GM23338 (cell line): ENCODE measurements at regions not wholly inside any gene's neighbourhood (a gene's known extent, or its start where the extent isn't known, plus 50 kb on each side); places are given as distances from the start of the nearest gene placed in this dataset.

ENCODE experiments used
- ATAC-seq: fragments of 200-7000 bp; cut with Tn5 transposase; 3 replicates; pipeline ENCODE4 v1.9.1; 2020
- DNase-seq: peaks from one replicate; pipeline ENCODE4 v3.0.0-alpha.2; 2015; ENCODE audit warnings: low spot score
- H2AFZ ChIP-seq: fragments of 200-600 bp; sonication (generic); 2 replicates; pipeline ENCODE4 v1.8.0; 2016; ENCODE audit warnings: antibody characterized with exemption, mild to moderate bottlenecking, moderate library complexity
- H3F3A ChIP-seq: fragments of 200-600 bp; sonication (generic); replicated peaks from 2 replicates; pipeline ENCODE4 v1.8.0; 2017; ENCODE audit warnings: antibody characterized with exemption, mixed run types, low read depth
- H3K27ac ChIP-seq: fragments of 200-600 bp; sonication (generic); 2 replicates; pipeline ENCODE4 v1.6.1; 2016; ENCODE audit warnings: low read depth
- H3K27me3 ChIP-seq: fragments of 200-600 bp; sonication (generic); 2 replicates; pipeline ENCODE4 v1.8.0; 2016; ENCODE audit warnings: mild to moderate bottlenecking, mixed run types, moderate library complexity; ENCODE audit not compliant: insufficient read depth
- H3K36me3 ChIP-seq: fragments of 200-600 bp; sonication (generic); 2 replicates; pipeline ENCODE4 v1.8.0; 2016; ENCODE audit warnings: mild to moderate bottlenecking; ENCODE audit not compliant: insufficient read depth
- H3K4me1 ChIP-seq: fragments of 200-600 bp; sonication (generic); 2 replicates; pipeline ENCODE4 v1.8.0; 2016; ENCODE audit warnings: mild to moderate bottlenecking, moderate library complexity; ENCODE audit not compliant: insufficient read depth
- H3K4me2 ChIP-seq: fragments of 200-600 bp; sonication (generic); 2 replicates; pipeline ENCODE4 v1.7.1; 2017; ENCODE audit warnings: mixed run types
- H3K4me3 ChIP-seq: fragments of 200-600 bp; sonication (generic); 2 replicates; pipeline ENCODE4 v1.6.1; 2016; ENCODE audit warnings: mixed run types
- H3K79me2 ChIP-seq: fragments of 200-600 bp; sonication (generic); replicated peaks from 2 replicates; pipeline ENCODE4 v1.8.0; 2017; ENCODE audit warnings: mild to moderate bottlenecking; ENCODE audit not compliant: insufficient read depth
- H3K9me2 ChIP-seq: fragments of 200-600 bp; sonication (generic); 2 replicates; pipeline ENCODE4 v1.8.0; 2017; ENCODE audit not compliant: insufficient read depth
- H4K20me1 ChIP-seq: fragments of 200-600 bp; sonication (generic); replicated peaks from 2 replicates; pipeline ENCODE4 v1.8.0; 2017; ENCODE audit warnings: mild to moderate bottlenecking; ENCODE audit not compliant: insufficient read depth
- H3K27ac Mint-ChIP-seq: 2 replicates; pipeline ENCODE4 v1.8.0; 2020; ENCODE audit warnings: inconsistent platforms, mild to moderate bottlenecking, moderate library complexity, mixed read lengths
- H3K27me3 Mint-ChIP-seq: 3 replicates; pipeline ENCODE4 v1.8.0; 2022; ENCODE audit warnings: low read depth, mild to moderate bottlenecking, moderate library complexity, mixed read lengths, inconsistent platforms; ENCODE audit not compliant: insufficient read depth, poor library complexity
- H3K36me3 Mint-ChIP-seq: 3 replicates; pipeline ENCODE4 v1.8.0; 2021; ENCODE audit warnings: low read depth, mild to moderate bottlenecking, inconsistent platforms, moderate library complexity, mixed read lengths
- H3K4me1 Mint-ChIP-seq: 3 replicates; pipeline ENCODE4 v1.8.0; 2020; ENCODE audit warnings: mild to moderate bottlenecking, inconsistent platforms, mixed read lengths
- H3K4me3 Mint-ChIP-seq: 3 replicates; pipeline ENCODE4 v1.8.0; 2021; ENCODE audit warnings: moderate library complexity, mild to moderate bottlenecking, inconsistent platforms, mixed read lengths
- H3K9me3 Mint-ChIP-seq: 3 replicates; pipeline ENCODE4 v1.8.0; 2020; ENCODE audit warnings: moderate library complexity, mild to moderate bottlenecking, inconsistent platforms, mixed read lengths
- CREB1 ChIP-seq: fragments of 250-450 bp; sonication (Bioruptor Pico); IDR thresholded peaks from 2 replicates; pipeline ENCODE4 v1.5.0; 2020; ENCODE audit warnings: low read depth, mild to moderate bottlenecking, moderate library complexity
- EZH2 ChIP-seq: fragments of 200-600 bp; sonication (generic); IDR thresholded peaks from one replicate; pipeline ENCODE4 v1.8.0; 2017; ENCODE audit warnings: antibody characterized with exemption, mild to moderate bottlenecking, low read depth; ENCODE audit not compliant: unreplicated experiment
- EZH2phosphoT487 ChIP-seq: fragments of 200-600 bp; sonication (generic); IDR thresholded peaks from one replicate; pipeline ENCODE4 v1.8.1; 2018; ENCODE audit warnings: antibody characterized with exemption; ENCODE audit not compliant: unreplicated experiment
- JUNB ChIP-seq: IDR thresholded peaks from one replicate; pipeline ENCODE4 v1.6.1; 2016; ENCODE audit warnings: antibody characterized with exemption; ENCODE audit not compliant: unreplicated experiment
- NANOG ChIP-seq: IDR thresholded peaks from 2 replicates; pipeline ENCODE4 v1.6.1; 2016; ENCODE audit warnings: antibody characterized with exemption, borderline replicate concordance
- POLR2AphosphoS5 ChIP-seq: IDR thresholded peaks from 2 replicates; pipeline ENCODE4 v1.6.1; 2016; ENCODE audit warnings: antibody characterized with exemption, low read depth
- STAT1 ChIP-seq: IDR thresholded peaks from one replicate; pipeline ENCODE4 v1.6.1; 2016; ENCODE audit warnings: antibody characterized with exemption; ENCODE audit not compliant: unreplicated experiment
- ZNF114 ChIP-seq: fragments of 250-450 bp; sonication (Bioruptor Pico); IDR thresholded peaks from 2 replicates; pipeline ENCODE4 v1.5.0; 2020; ENCODE audit warnings: mild to moderate bottlenecking, moderate library complexity
- ZNF331 ChIP-seq: fragments of 250-450 bp; sonication (Bioruptor Pico); IDR thresholded peaks from 2 replicates; pipeline ENCODE4 v1.5.0; 2020; ENCODE audit warnings: low read depth, mild to moderate bottlenecking, moderate library complexity
- TF ChIP-seq, protein P1 (sequence below): IDR thresholded peaks from 2 replicates; pipeline ENCODE4 v1.6.1; 2016; ENCODE audit warnings: antibody characterized with exemption
- TF ChIP-seq, protein P2 (sequence below): fragments of 250-450 bp; sonication (Bioruptor Pico); IDR thresholded peaks from 2 replicates; pipeline ENCODE4 v1.5.0; 2020; ENCODE audit warnings: mild to moderate bottlenecking, moderate library complexity
- TF ChIP-seq, protein P3 (sequence below): IDR thresholded peaks from one replicate; pipeline ENCODE4 v1.6.1; 2018; ENCODE audit warnings: antibody characterized with exemption; ENCODE audit not compliant: unreplicated experiment
- TF ChIP-seq, protein P4 (sequence below), 2 experiments: fragments of 200-600 bp in 1 of 2; sonication (generic) in 1 of 2; conservative IDR thresholded peaks; 2 replicates each; pipeline versions ENCODE4 v1.5.1 to v1.6.1; 2016 to 2017; ENCODE audit warnings: antibody characterized with exemption in 2 of 2, low read depth in 2 of 2, mild to moderate bottlenecking in 2 of 2, moderate library complexity in 1 of 2

DNA sequence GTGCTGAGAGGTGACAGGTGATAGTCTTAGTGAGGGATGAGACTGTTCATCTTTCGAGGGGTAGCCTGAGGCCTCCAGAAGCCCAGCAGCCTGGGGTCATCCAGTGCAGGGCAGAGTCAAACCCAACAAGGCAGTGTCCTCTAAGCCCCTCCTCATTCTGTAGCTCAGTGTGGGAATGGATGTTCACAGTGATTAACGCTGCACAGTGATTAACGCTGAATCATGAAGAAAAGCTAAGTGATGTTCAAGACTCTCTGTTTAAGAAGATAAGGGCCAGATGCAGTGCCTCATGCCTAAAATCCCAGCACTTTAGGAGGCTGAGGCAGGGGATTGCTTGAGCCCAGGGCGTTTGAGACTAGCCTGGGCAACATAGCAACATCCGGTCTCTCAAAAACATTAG, 56.3 kb upstream of the LAPTM4A start:
- no peak overlapping the region for H3K27ac ChIP-seq
- H2AFZ ChIP-seq: peak overlapping the region; percentile 38; the same call in 1 of the 2 replicates
- no peak for DNase-seq
- no peaks in the 10 kb centered on the region for H3F3A ChIP-seq
- H3K9me2 ChIP-seq: no peaks in the 10 kb centered on the region
- TF ChIP-seq, protein P1, sequence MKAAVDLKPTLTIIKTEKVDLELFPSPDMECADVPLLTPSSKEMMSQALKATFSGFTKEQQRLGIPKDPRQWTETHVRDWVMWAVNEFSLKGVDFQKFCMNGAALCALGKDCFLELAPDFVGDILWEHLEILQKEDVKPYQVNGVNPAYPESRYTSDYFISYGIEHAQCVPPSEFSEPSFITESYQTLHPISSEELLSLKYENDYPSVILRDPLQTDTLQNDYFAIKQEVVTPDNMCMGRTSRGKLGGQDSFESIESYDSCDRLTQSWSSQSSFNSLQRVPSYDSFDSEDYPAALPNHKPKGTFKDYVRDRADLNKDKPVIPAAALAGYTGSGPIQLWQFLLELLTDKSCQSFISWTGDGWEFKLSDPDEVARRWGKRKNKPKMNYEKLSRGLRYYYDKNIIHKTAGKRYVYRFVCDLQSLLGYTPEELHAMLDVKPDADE: no peak
- TF ChIP-seq, protein P2, sequence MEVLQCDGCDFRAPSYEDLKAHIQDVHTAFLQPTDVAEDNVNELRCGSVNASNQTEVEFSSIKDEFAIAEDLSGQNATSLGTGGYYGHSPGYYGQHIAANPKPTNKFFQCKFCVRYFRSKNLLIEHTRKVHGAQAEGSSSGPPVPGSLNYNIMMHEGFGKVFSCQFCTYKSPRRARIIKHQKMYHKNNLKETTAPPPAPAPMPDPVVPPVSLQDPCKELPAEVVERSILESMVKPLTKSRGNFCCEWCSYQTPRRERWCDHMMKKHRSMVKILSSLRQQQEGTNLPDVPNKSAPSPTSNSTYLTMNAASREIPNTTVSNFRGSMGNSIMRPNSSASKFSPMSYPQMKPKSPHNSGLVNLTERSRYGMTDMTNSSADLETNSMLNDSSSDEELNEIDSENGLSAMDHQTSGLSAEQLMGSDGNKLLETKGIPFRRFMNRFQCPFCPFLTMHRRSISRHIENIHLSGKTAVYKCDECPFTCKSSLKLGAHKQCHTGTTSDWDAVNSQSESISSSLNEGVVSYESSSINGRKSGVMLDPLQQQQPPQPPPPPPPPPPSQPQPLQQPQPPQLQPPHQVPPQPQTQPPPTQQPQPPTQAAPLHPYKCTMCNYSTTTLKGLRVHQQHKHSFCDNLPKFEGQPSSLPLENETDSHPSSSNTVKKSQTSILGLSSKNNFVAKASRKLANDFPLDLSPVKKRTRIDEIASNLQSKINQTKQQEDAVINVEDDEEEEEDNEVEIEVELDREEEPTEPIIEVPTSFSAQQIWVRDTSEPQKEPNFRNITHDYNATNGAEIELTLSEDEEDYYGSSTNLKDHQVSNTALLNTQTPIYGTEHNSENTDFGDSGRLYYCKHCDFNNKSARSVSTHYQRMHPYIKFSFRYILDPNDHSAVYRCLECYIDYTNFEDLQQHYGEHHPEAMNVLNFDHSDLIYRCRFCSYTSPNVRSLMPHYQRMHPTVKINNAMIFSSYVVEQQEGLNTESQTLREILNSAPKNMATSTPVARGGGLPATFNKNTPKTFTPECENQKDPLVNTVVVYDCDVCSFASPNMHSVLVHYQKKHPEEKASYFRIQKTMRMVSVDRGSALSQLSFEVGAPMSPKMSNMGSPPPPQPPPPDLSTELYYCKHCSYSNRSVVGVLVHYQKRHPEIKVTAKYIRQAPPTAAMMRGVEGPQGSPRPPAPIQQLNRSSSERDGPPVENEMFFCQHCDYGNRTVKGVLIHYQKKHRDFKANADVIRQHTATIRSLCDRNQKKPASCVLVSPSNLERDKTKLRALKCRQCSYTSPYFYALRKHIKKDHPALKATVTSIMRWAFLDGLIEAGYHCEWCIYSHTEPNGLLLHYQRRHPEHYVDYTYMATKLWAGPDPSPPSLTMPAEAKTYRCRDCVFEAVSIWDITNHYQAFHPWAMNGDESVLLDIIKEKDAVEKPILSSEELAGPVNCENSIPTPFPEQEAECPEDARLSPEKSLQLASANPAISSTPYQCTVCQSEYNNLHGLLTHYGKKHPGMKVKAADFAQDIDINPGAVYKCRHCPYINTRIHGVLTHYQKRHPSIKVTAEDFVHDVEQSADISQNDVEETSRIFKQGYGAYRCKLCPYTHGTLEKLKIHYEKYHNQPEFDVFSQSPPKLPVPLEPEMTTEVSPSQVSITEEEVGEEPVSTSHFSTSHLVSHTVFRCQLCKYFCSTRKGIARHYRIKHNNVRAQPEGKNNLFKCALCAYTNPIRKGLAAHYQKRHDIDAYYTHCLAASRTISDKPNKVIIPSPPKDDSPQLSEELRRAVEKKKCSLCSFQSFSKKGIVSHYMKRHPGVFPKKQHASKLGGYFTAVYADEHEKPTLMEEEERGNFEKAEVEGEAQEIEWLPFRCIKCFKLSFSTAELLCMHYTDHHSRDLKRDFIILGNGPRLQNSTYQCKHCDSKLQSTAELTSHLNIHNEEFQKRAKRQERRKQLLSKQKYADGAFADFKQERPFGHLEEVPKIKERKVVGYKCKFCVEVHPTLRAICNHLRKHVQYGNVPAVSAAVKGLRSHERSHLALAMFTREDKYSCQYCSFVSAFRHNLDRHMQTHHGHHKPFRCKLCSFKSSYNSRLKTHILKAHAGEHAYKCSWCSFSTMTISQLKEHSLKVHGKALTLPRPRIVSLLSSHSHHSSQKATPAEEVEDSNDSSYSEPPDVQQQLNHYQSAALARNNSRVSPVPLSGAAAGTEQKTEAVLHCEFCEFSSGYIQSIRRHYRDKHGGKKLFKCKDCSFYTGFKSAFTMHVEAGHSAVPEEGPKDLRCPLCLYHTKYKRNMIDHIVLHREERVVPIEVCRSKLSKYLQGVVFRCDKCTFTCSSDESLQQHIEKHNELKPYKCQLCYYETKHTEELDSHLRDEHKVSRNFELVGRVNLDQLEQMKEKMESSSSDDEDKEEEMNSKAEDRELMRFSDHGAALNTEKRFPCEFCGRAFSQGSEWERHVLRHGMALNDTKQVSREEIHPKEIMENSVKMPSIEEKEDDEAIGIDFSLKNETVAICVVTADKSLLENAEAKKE (CRISPR knock-in tag): no peak
- TF ChIP-seq EZH2phosphoT487: no peak
- TF ChIP-seq ZNF331 (CRISPR knock-in tag): no peak
- no peak for TF ChIP-seq POLR2AphosphoS5
- no peak for TF ChIP-seq EZH2
- TF ChIP-seq ZNF114 (CRISPR knock-in tag): no peak
- TF ChIP-seq NANOG: no peak
- TF ChIP-seq, protein P3, sequence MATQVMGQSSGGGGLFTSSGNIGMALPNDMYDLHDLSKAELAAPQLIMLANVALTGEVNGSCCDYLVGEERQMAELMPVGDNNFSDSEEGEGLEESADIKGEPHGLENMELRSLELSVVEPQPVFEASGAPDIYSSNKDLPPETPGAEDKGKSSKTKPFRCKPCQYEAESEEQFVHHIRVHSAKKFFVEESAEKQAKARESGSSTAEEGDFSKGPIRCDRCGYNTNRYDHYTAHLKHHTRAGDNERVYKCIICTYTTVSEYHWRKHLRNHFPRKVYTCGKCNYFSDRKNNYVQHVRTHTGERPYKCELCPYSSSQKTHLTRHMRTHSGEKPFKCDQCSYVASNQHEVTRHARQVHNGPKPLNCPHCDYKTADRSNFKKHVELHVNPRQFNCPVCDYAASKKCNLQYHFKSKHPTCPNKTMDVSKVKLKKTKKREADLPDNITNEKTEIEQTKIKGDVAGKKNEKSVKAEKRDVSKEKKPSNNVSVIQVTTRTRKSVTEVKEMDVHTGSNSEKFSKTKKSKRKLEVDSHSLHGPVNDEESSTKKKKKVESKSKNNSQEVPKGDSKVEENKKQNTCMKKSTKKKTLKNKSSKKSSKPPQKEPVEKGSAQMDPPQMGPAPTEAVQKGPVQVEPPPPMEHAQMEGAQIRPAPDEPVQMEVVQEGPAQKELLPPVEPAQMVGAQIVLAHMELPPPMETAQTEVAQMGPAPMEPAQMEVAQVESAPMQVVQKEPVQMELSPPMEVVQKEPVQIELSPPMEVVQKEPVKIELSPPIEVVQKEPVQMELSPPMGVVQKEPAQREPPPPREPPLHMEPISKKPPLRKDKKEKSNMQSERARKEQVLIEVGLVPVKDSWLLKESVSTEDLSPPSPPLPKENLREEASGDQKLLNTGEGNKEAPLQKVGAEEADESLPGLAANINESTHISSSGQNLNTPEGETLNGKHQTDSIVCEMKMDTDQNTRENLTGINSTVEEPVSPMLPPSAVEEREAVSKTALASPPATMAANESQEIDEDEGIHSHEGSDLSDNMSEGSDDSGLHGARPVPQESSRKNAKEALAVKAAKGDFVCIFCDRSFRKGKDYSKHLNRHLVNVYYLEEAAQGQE: no peak
- TF ChIP-seq CREB1: no peak
- no peak for TF ChIP-seq STAT1
- no peak for TF ChIP-seq JUNB
- TF ChIP-seq, protein P4, sequence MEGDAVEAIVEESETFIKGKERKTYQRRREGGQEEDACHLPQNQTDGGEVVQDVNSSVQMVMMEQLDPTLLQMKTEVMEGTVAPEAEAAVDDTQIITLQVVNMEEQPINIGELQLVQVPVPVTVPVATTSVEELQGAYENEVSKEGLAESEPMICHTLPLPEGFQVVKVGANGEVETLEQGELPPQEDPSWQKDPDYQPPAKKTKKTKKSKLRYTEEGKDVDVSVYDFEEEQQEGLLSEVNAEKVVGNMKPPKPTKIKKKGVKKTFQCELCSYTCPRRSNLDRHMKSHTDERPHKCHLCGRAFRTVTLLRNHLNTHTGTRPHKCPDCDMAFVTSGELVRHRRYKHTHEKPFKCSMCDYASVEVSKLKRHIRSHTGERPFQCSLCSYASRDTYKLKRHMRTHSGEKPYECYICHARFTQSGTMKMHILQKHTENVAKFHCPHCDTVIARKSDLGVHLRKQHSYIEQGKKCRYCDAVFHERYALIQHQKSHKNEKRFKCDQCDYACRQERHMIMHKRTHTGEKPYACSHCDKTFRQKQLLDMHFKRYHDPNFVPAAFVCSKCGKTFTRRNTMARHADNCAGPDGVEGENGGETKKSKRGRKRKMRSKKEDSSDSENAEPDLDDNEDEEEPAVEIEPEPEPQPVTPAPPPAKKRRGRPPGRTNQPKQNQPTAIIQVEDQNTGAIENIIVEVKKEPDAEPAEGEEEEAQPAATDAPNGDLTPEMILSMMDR (conservative IDR thresholded peaks at IDR 0.05; ENCODE audit: low read depth in 2 of 2): no peak
- H3K79me2 ChIP-seq: no peaks in the 10 kb centered on the region
- H3K9me3 Mint-ChIP-seq: peaks cover 7% of the 10 kb centered on the region
- no peaks in the 10 kb centered on the region for H3K4me1 ChIP-seq
- ATAC-seq: no peak
- H3K36me3 Mint-ChIP-seq: peaks cover 6% of the 10 kb centered on the region; the same call in 1 of the 3 replicates
- no peak overlapping the region for H3K4me3 ChIP-seq
- H3K27ac Mint-ChIP-seq: no peak overlapping the region
- peaks cover 3% of the 10 kb centered on the region; the same call in 2 of the 3 replicates for H3K4me1 Mint-ChIP-seq
- H3K36me3 ChIP-seq: no peaks in the 10 kb centered on the region
- no peak overlapping the region for H3K4me3 Mint-ChIP-seq
- peaks cover 6% of the 10 kb centered on the region; the same call in 1 of the 2 replicates for H3K27me3 ChIP-seq
- no peak overlapping the region for H3K4me2 ChIP-seq
- no peaks in the 10 kb centered on the region for H4K20me1 ChIP-seq
- peaks cover 24% of the 10 kb centered on the region for H3K27me3 Mint-ChIP-seq
